Sigmoid colon (tissue), 4 donors: ENCODE measurements at regions not wholly inside any gene's neighbourhood (a gene's known extent, or its start where the extent isn't known, plus 50 kb on each side); places are given as distances from the start of the nearest gene placed in this dataset.

Experiments used
- CTCF ChIP-seq, 4 experiments: fragments of 450-650 bp in 3 of 4; fragments of 200-600 bp in 1 of 4; IDR thresholded peaks; one replicate each; pipeline ENCODE4 v1.5.1; 2016 to 2019; ENCODE audit warnings: antibody characterized with exemption in 4 of 4, mild to moderate bottlenecking in 3 of 4, moderate library complexity in 2 of 4
- EP300 ChIP-seq, 4 donors: sonication (generic); formaldehyde crosslinking; IDR thresholded peaks; one replicate each; pipeline ENCODE4 v1.6.1; 2017; ENCODE audit warnings: antibody characterized with exemption in 4 of 4
- POLR2A ChIP-seq, 2 donors: fragments of 450-650 bp; IDR thresholded peaks; one replicate each; pipeline ENCODE4 v1.6.1; 2016; ENCODE audit warnings: antibody characterized with exemption in 2 of 2, mild to moderate bottlenecking in 2 of 2, moderate library complexity in 2 of 2
- POLR2AphosphoS5 ChIP-seq, 4 donors: sonication (generic); formaldehyde crosslinking; IDR thresholded peaks; one replicate each; pipeline ENCODE4 v1.6.1; 2017; ENCODE audit warnings: antibody characterized with exemption in 4 of 4

DNA sequence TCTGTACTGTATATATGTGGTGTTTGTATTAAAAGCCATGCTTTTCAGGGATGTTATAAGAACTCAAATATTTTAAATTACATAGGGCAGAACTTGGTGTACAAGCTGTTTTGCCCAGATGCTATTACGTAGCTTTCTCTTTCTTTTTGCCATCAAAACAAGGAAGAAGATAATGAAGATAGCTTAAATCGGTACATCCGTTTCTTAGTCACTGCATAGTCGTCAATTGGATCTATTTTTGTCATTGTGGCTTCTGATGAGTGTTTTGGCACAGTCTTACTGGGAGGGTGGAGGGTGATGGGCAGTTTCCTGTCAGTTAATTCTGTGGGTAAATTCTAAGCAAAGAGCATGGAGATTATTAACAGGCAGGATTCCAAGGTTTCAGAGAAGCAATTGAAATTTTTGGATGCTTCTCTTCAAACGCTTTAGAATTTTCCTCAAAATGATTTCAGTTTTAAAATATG lies 649.1 kb upstream of the GJE1 start:
- TF ChIP-seq CTCF (IDR thresholded peaks at IDR 0.05) (no peak), POLR2A (IDR thresholded peaks at IDR 0.05) (no peak), EP300 (IDR thresholded peaks at IDR 0.05) (no peak), POLR2AphosphoS5 (IDR thresholded peaks at IDR 0.05) (peak in 1 of 4 donors; percentile 42)
